ENCODE measurements at regions not wholly inside any gene's neighbourhood (a gene's known extent, or its start where the extent isn't known, plus 50 kb on each side); places are given as distances from the start of the nearest gene placed in this dataset.

DNA sequence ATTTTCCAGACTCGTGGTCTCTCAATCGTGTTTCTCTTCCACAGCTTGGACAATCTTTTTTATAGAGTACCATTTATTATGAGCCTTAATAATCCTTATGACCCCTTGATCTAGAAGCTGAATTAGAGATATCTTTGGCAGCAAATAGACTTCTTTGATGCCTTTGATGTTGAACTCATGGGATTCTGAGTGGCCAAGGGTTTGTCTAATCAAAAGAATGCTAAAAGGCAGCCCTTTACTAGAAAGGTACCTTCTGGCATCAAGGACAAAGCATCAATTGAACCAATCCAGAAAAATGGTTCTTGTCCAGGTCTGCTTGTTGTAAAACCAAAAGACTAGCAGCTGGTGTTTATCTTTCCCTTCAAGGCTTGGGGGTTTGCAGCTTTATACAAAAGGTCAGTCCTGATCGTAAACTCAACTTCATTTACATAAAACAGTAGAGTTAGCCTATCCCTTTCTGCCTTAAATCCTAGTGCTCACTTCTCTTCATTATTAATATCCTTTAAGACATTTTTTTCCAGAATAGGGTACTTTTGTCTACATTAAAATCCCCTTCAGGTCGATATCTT, 411.3 kb downstream of the FAT4 start:
- Histone ChIP-seq H3K4me3 (no peak overlapping the region), H3K27ac (no peak overlapping the region), H3K27me3 (no peaks in the 10 kb centered on the region), H3K36me3 (no peaks in the 10 kb centered on the region), H3K9me3 (no peaks in the 10 kb centered on the region), H3K4me1 (no peaks in the 10 kb centered on the region)
- 80% methylated on average over 4 of the region's 4 CpGs for WGBS
- no peak for DNase-seq (ENCODE audit: low spot score in 2 of 2)
- TF ChIP-seq POLR2AphosphoS5 (IDR thresholded peaks at IDR 0.05) (no peak), POLR2A (IDR thresholded peaks at IDR 0.05) (no peak), EP300 (IDR thresholded peaks at IDR 0.05) (no peak)
- TF ChIP-seq, protein P1, sequence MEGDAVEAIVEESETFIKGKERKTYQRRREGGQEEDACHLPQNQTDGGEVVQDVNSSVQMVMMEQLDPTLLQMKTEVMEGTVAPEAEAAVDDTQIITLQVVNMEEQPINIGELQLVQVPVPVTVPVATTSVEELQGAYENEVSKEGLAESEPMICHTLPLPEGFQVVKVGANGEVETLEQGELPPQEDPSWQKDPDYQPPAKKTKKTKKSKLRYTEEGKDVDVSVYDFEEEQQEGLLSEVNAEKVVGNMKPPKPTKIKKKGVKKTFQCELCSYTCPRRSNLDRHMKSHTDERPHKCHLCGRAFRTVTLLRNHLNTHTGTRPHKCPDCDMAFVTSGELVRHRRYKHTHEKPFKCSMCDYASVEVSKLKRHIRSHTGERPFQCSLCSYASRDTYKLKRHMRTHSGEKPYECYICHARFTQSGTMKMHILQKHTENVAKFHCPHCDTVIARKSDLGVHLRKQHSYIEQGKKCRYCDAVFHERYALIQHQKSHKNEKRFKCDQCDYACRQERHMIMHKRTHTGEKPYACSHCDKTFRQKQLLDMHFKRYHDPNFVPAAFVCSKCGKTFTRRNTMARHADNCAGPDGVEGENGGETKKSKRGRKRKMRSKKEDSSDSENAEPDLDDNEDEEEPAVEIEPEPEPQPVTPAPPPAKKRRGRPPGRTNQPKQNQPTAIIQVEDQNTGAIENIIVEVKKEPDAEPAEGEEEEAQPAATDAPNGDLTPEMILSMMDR (IDR thresholded peaks at IDR 0.05): no peak

DNA sequence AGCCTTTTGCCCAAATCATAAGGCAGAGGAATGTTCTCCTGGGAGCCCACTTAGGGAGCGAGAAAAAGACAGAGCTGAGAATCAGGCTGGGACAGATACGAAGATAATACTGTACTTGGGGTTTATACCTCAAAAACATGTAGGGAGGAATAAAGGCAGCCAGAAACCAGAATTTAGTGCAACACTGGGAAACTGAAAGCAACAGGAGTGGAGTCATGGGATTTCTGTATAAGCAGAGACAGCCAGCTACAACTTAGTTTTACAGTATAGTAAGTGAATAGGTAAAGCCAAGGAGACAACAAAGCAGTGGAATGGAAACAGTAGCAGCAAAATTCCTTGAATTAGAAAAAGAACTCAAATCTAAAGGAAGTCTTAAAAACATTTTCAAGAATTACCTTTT, 413.2 kb downstream of the FAT4 start:
- H3K27me3 ChIP-seq: no peaks in the 10 kb centered on the region
- WGBS: 87% methylated on average over 2 of the region's 2 CpGs
- TF ChIP-seq, protein P1 (IDR thresholded peaks at IDR 0.05): no peak
- TF ChIP-seq POLR2AphosphoS5 (IDR thresholded peaks at IDR 0.05): no peak
- TF ChIP-seq EP300 (IDR thresholded peaks at IDR 0.05): no peak
- no peak for TF ChIP-seq POLR2A (IDR thresholded peaks at IDR 0.05)
- H3K4me1 ChIP-seq: no peaks in the 10 kb centered on the region
- DNase-seq (ENCODE audit: low spot score in 2 of 2): no peak
- no peaks in the 10 kb centered on the region for H3K9me3 ChIP-seq
- no peak overlapping the region for H3K4me3 ChIP-seq
- no peak overlapping the region for H3K27ac ChIP-seq
- H3K36me3 ChIP-seq: no peaks in the 10 kb centered on the region

DNA sequence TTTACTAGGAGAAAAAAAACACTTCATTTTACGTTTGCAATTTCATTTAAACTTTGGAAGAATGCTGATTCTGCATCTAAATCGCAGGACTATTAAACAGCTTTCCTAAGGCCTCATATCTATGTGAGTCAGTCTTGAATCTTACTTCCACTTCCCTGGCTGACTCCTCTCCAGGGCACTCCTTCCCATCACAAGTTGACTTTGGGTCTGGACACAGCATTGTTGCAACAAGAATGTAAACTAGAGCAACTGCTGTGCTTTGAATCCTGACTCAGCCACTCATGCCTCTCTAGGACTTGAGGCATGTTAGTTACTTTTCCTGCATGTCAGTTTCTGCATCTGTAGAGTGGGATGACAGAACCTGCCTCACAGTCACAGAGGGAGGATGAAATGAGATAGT, 413.8 kb downstream of the FAT4 start:
- Histone ChIP-seq H3K36me3 (no peaks in the 10 kb centered on the region), H3K4me3 (no peak overlapping the region), H3K27me3 (no peaks in the 10 kb centered on the region), H3K27ac (no peak overlapping the region), H3K4me1 (no peaks in the 10 kb centered on the region), H3K9me3 (no peaks in the 10 kb centered on the region)
- TF ChIP-seq POLR2A (IDR thresholded peaks at IDR 0.05) (no peak), POLR2AphosphoS5 (IDR thresholded peaks at IDR 0.05) (no peak), EP300 (IDR thresholded peaks at IDR 0.05) (no peak)
- TF ChIP-seq, protein P1 (IDR thresholded peaks at IDR 0.05): no peak
- no peak for DNase-seq (ENCODE audit: low spot score in 2 of 2)
- WGBS: 86% methylated on average over 2 of the region's 2 CpGs

DNA sequence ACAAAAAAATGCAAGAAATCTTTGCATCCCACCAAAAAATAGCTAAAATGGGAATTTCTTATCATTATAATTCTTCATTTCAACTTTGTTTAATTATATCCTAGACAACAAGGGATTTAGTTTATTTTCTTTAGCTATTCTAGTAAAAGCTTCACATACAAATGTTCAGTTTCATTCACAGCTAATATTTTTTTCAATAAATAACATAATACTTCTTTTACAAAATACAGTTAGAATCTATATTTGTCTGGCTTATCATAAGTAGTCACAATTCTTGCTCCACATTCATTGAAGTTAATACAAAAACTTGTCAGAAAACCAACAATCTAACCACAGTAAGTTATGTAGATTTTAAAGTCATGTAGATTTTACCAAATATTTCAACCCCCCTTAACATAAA, 414.4 kb downstream of the FAT4 start:
- Histone ChIP-seq H3K4me3 (no peak overlapping the region), H3K4me1 (no peaks in the 10 kb centered on the region), H3K9me3 (no peaks in the 10 kb centered on the region), H3K27me3 (no peaks in the 10 kb centered on the region), H3K36me3 (no peaks in the 10 kb centered on the region), H3K27ac (no peak overlapping the region)
- TF ChIP-seq POLR2AphosphoS5 (IDR thresholded peaks at IDR 0.05) (no peak), EP300 (IDR thresholded peaks at IDR 0.05) (no peak), POLR2A (IDR thresholded peaks at IDR 0.05) (no peak)
- TF ChIP-seq, protein P1 (IDR thresholded peaks at IDR 0.05): no peak
- DNase-seq (ENCODE audit: low spot score in 2 of 2): no peak

DNA sequence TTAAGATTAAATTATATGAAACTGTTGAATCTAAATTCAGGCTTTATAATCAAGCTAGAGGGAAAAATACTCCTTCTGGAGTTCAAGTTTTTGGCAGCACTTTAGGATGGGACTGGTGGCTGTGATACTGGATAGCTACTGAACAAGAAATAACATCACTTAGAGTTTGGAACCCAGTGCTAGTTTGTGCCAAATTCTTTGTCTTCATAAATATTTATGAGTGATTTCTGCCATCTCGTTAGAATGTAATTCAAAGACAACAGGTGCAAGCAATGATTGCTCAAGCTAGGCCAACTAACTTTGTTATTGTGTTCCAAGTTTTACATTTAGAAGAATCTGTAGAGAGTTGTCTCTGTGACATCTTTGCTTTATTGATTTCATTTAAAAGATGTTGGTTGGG, 417.9 kb downstream of the FAT4 start:
- Histone ChIP-seq H3K36me3 (no peaks in the 10 kb centered on the region), H3K4me3 (no peak overlapping the region), H3K27ac (no peak overlapping the region), H3K27me3 (no peaks in the 10 kb centered on the region), H3K9me3 (no peaks in the 10 kb centered on the region), H3K4me1 (no peaks in the 10 kb centered on the region)
- WGBS: 56% methylated on average over 1 of the region's 1 CpG
- TF ChIP-seq POLR2A (IDR thresholded peaks at IDR 0.05) (no peak), EP300 (IDR thresholded peaks at IDR 0.05) (no peak), POLR2AphosphoS5 (IDR thresholded peaks at IDR 0.05) (no peak)
- TF ChIP-seq, protein P1 (IDR thresholded peaks at IDR 0.05): no peak
- no peak for DNase-seq (ENCODE audit: low spot score in 2 of 2)

All from suprapubic skin (tissue), 4 donors.